ENCODE measurements at regions not wholly inside any gene's neighbourhood (a gene's known extent, or its start where the extent isn't known, plus 50 kb on each side); places are given as distances from the start of the nearest gene placed in this dataset.

DNA sequence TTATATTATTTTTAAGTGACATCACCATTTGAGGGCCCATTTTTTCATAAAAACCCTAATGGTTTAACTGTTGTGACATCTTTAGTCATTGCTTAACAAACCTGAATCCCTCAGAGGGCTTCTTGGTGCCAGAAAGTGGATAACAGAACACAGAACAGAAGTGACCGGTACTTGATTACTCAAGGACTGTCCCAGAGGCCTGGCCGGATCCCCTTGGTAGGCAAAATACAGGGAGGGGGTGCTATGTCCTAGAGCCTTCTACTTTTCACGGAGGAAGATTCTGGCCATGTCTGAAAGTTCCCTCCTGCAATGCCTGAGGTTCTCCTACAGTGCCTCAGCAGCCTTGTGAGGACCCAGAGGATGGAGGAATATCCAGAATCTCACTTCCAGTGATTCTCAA lies 94.3 kb upstream of the DCLK2 start:
- ChIA-PET CTCF (ENCODE audit: low intra/inter-chr PET ratio) (no interaction called here), POLR2A (no interaction called here)
- Histone ChIP-seq H3K27ac (ENCODE audit: extremely low read depth, low read depth, low read length) (no peak overlapping the region), H3K4me3 (no peak overlapping the region), H3K9me1 (ENCODE audit: control insufficient read depth, insufficient read depth, low read length) (no peaks in the 10 kb centered on the region), H3K9me3 (replicated peaks; ENCODE audit: control insufficient read depth, insufficient read depth, low read depth, low read length) (no peaks in the 10 kb centered on the region), H3K79me2 (ENCODE audit: control insufficient read depth, insufficient read depth, low read length) (no peaks in the 10 kb centered on the region), H3K27me3 (ENCODE audit: control insufficient read depth in 2 of 2, insufficient read depth in 2 of 2, low read length in 2 of 2) (no peaks in the 10 kb centered on the region), H2AFZ (ENCODE audit: low read depth, low read length) (no peak overlapping the region), H3K4me2 (ENCODE audit: insufficient read depth, low read length) (no peak overlapping the region), H4K20me1 (replicated peaks; ENCODE audit: control insufficient read depth, insufficient read depth, low read length) (no peaks in the 10 kb centered on the region), H3K4me1 (replicated peaks in 1 of 2; ENCODE audit: control insufficient read depth in 2 of 2, insufficient read depth in 2 of 2, low read length in 2 of 2) (no peaks in the 10 kb centered on the region; a peak in 1 of 5 replicates), H3K9ac (ENCODE audit: insufficient read depth in 1 of 2, low read depth in 2 of 2, low read length in 2 of 2) (no peak overlapping the region), H3K36me3 (ENCODE audit: control insufficient read depth, insufficient read depth, low read length) (no peaks in the 10 kb centered on the region)
- no peak for DNase-seq (ENCODE audit: extremely low read depth in 1 of 4, low spot score in 3 of 4)
- in situ Hi-C loops (cut with MboI) (loop anchor here (25.0 kb wide), 1 partner anchor 228 kb away; no protein-coding TSS in a partner anchor), intact Hi-C loops (cut with micrococcal nuclease) (no loop called here)
- no TSS peak for BruUV-seq (replicated peaks)
- WGBS (ENCODE audit: insufficient coverage, low coverage, missing lambda C conversion rate): 10% methylated on average over 3 of the region's 3 CpGs
- FAIRE-seq: no peak
- ATAC-seq: no peak
- TF ChIP-seq, protein P1, sequence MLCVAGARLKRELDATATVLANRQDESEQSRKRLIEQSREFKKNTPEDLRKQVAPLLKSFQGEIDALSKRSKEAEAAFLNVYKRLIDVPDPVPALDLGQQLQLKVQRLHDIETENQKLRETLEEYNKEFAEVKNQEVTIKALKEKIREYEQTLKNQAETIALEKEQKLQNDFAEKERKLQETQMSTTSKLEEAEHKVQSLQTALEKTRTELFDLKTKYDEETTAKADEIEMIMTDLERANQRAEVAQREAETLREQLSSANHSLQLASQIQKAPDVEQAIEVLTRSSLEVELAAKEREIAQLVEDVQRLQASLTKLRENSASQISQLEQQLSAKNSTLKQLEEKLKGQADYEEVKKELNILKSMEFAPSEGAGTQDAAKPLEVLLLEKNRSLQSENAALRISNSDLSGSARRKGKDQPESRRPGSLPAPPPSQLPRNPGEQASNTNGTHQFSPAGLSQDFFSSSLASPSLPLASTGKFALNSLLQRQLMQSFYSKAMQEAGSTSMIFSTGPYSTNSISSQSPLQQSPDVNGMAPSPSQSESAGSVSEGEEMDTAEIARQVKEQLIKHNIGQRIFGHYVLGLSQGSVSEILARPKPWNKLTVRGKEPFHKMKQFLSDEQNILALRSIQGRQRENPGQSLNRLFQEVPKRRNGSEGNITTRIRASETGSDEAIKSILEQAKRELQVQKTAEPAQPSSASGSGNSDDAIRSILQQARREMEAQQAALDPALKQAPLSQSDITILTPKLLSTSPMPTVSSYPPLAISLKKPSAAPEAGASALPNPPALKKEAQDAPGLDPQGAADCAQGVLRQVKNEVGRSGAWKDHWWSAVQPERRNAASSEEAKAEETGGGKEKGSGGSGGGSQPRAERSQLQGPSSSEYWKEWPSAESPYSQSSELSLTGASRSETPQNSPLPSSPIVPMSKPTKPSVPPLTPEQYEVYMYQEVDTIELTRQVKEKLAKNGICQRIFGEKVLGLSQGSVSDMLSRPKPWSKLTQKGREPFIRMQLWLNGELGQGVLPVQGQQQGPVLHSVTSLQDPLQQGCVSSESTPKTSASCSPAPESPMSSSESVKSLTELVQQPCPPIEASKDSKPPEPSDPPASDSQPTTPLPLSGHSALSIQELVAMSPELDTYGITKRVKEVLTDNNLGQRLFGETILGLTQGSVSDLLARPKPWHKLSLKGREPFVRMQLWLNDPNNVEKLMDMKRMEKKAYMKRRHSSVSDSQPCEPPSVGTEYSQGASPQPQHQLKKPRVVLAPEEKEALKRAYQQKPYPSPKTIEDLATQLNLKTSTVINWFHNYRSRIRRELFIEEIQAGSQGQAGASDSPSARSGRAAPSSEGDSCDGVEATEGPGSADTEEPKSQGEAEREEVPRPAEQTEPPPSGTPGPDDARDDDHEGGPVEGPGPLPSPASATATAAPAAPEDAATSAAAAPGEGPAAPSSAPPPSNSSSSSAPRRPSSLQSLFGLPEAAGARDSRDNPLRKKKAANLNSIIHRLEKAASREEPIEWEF (CRISPR knock-in tag; IDR thresholded peaks at IDR 0.05): no peak
- TF ChIP-seq RBM39 (optimal IDR thresholded peaks at IDR 0.05; ENCODE audit: low read depth, low read length): no peak
- no peak for TF ChIP-seq ASH1L (IDR thresholded peaks at IDR 0.05; ENCODE audit: borderline replicate concordance, low read depth, partially characterized antibody)
- TF ChIP-seq TEAD4 (IDR thresholded peaks at IDR 0.05; ENCODE audit: low read length): no peak
- TF ChIP-seq TEAD4 (CRISPR knock-in tag; IDR thresholded peaks at IDR 0.05; ENCODE audit: borderline replicate concordance): no peak
- TF ChIP-seq E2F3 (CRISPR knock-in tag; IDR thresholded peaks at IDR 0.05): no peak
- TF ChIP-seq RBM14 (IDR thresholded peaks at IDR 0.05; ENCODE audit: borderline replicate concordance, insufficient read depth, low read depth, low read length): no peak
- TF ChIP-seq, protein P2, sequence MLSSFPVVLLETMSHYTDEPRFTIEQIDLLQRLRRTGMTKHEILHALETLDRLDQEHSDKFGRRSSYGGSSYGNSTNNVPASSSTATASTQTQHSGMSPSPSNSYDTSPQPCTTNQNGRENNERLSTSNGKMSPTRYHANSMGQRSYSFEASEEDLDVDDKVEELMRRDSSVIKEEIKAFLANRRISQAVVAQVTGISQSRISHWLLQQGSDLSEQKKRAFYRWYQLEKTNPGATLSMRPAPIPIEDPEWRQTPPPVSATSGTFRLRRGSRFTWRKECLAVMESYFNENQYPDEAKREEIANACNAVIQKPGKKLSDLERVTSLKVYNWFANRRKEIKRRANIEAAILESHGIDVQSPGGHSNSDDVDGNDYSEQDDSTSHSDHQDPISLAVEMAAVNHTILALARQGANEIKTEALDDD (IDR thresholded peaks at IDR 0.05): no peak
- TF ChIP-seq ADNP (tag; IDR thresholded peaks at IDR 0.05): no peak
- no peak for TF ChIP-seq ZNF253 (CRISPR knock-in tag; conservative IDR thresholded peaks at IDR 0.05)
- TF ChIP-seq, protein P3, sequence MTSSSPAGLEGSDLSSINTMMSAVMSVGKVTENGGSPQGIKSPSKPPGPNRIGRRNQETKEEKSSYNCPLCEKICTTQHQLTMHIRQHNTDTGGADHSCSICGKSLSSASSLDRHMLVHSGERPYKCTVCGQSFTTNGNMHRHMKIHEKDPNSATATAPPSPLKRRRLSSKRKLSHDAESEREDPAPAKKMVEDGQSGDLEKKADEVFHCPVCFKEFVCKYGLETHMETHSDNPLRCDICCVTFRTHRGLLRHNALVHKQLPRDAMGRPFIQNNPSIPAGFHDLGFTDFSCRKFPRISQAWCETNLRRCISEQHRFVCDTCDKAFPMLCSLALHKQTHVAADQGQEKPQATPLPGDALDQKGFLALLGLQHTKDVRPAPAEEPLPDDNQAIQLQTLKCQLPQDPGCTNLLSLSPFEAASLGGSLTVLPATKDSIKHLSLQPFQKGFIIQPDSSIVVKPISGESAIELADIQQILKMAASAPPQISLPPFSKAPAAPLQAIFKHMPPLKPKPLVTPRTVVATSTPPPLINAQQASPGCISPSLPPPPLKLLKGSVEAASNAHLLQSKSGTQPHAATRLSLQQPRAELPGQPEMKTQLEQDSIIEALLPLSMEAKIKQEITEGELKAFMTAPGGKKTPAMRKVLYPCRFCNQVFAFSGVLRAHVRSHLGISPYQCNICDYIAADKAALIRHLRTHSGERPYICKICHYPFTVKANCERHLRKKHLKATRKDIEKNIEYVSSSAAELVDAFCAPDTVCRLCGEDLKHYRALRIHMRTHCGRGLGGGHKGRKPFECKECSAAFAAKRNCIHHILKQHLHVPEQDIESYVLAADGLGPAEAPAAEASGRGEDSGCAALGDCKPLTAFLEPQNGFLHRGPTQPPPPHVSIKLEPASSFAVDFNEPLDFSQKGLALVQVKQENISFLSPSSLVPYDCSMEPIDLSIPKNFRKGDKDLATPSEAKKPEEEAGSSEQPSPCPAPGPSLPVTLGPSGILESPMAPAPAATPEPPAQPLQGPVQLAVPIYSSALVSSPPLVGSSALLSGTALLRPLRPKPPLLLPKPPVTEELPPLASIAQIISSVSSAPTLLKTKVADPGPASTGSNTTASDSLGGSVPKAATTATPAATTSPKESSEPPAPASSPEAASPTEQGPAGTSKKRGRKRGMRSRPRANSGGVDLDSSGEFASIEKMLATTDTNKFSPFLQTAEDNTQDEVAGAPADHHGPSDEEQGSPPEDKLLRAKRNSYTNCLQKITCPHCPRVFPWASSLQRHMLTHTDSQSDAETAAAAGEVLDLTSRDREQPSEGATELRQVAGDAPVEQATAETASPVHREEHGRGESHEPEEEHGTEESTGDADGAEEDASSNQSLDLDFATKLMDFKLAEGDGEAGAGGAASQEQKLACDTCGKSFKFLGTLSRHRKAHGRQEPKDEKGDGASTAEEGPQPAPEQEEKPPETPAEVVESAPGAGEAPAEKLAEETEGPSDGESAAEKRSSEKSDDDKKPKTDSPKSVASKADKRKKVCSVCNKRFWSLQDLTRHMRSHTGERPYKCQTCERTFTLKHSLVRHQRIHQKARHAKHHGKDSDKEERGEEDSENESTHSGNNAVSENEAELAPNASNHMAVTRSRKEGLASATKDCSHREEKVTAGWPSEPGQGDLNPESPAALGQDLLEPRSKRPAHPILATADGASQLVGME (CRISPR knock-in tag; IDR thresholded peaks at IDR 0.05): no peak
- TF ChIP-seq ZNF695 (CRISPR knock-in tag; IDR thresholded peaks at IDR 0.05): no peak

Measured in K562 (cell line).